ENCODE measurements at regions not wholly inside any gene's neighbourhood (a gene's known extent, or its start where the extent isn't known, plus 50 kb on each side); places are given as distances from the start of the nearest gene placed in this dataset.

DNA sequence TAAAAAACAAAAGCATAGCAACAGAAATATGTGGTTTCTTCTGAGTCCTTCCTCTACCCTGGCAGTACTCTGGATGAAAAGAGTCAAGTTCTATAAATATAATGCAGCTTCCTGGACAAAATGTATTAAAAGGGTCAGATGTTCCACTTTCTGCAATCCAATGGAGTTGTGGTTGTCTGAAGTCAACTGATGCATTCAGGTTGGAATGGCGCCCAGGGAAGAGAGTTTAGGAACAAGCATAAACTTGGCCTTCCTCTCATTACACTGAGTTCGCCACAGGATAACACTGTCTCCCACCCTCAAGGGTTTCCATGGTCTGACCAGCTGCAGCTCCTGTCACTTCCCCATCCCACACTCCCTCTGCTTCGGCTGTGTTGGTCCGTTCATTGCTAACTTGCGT, 66.4 kb downstream of the PLEKHG1 start (continued):
- TF ChIP-seq, protein P1, sequence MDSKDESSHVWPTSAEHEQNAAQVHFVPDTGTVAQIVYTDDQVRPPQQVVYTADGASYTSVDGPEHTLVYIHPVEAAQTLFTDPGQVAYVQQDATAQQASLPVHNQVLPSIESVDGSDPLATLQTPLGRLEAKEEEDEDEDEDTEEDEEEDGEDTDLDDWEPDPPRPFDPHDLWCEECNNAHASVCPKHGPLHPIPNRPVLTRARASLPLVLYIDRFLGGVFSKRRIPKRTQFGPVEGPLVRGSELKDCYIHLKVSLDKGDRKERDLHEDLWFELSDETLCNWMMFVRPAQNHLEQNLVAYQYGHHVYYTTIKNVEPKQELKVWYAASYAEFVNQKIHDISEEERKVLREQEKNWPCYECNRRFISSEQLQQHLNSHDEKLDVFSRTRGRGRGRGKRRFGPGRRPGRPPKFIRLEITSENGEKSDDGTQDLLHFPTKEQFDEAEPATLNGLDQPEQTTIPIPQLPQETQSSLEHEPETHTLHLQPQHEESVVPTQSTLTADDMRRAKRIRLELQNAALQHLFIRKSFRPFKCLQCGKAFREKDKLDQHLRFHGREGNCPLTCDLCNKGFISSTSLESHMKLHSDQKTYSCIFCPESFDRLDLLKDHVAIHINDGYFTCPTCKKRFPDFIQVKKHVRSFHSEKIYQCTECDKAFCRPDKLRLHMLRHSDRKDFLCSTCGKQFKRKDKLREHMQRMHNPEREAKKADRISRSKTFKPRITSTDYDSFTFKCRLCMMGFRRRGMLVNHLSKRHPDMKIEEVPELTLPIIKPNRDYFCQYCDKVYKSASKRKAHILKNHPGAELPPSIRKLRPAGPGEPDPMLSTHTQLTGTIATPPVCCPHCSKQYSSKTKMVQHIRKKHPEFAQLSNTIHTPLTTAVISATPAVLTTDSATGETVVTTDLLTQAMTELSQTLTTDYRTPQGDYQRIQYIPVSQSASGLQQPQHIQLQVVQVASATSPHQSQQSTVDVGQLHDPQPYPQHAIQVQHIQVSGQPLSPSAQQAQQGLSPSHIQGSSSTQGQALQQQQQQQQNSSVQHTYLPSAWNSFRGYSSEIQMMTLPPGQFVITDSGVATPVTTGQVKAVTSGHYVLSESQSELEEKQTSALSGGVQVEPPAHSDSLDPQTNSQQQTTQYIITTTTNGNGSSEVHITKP (IDR thresholded peaks at IDR 0.05; ENCODE audit: partially characterized antibody): no peak
- no peak for TF ChIP-seq RAD51 (IDR thresholded peaks at IDR 0.05; ENCODE audit: borderline replicate concordance, low read depth)
- TF ChIP-seq RBM39 (optimal IDR thresholded peaks at IDR 0.05; ENCODE audit: low read depth, low read length): no peak
- TF ChIP-seq TFAM (CRISPR knock-in tag; conservative IDR thresholded peaks at IDR 0.05): no peak

DNA sequence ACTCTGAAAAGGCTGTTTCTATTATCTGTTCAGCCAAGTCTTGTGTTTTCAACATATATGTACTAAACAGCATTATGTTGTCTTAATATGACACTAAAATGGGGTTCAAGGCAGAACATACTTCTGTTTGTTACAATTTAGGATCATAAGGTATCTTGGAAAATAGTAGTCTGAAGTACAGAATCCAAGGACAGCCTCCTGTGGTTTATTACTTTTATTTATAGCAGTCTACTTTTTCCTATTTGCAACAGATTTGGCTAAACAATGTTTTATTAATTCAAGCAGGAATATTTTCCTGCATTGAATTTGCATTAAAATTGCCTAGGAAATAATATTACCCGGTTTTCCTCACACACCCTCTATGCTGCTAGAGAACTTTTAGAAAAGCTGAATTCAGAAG, 67.7 kb downstream of the PLEKHG1 start:
- in situ Hi-C loops (cut with MboI): no loop called here
- Histone ChIP-seq H2AFZ (ENCODE audit: low read depth, low read length) (no peak overlapping the region), H3K9me3 (replicated peaks; ENCODE audit: control insufficient read depth, insufficient read depth, low read depth, low read length) (no peaks in the 10 kb centered on the region), H3K4me1 (replicated peaks in 1 of 2; ENCODE audit: control insufficient read depth in 2 of 2, insufficient read depth in 2 of 2, low read length in 2 of 2) (no peaks in the 10 kb centered on the region), H3K36me3 (ENCODE audit: control insufficient read depth, insufficient read depth, low read length) (no peaks in the 10 kb centered on the region), H3K27ac (ENCODE audit: extremely low read depth, low read depth, low read length) (no peak overlapping the region), H3K9ac (ENCODE audit: insufficient read depth in 1 of 2, low read depth in 2 of 2, low read length in 2 of 2) (no peak overlapping the region), H3K4me2 (ENCODE audit: insufficient read depth, low read length) (no peak overlapping the region), H4K20me1 (replicated peaks; ENCODE audit: control insufficient read depth, insufficient read depth, low read length) (no peaks in the 10 kb centered on the region), H3K79me2 (ENCODE audit: control insufficient read depth, insufficient read depth, low read length) (no peaks in the 10 kb centered on the region), H3K9me1 (ENCODE audit: control insufficient read depth, insufficient read depth, low read length) (no peaks in the 10 kb centered on the region), H3K27me3 (ENCODE audit: control insufficient read depth in 2 of 2, insufficient read depth in 2 of 2, low read length in 2 of 2) (peaks cover 7 to 16% of the 10 kb centered on the region in 2 experiments; a peak in 3 of 5 replicates), H3K4me3 (no peak overlapping the region)
- no TSS peak for BruUV-seq (replicated peaks)
- intact Hi-C loops (cut with micrococcal nuclease): no loop called here
- WGBS (ENCODE audit: insufficient coverage, low coverage, missing lambda C conversion rate): 0% methylated on average over 1 of the region's 1 CpG
- CTCF ChIA-PET (ENCODE audit: low intra/inter-chr PET ratio): no interaction called here
- ATAC-seq: no peak
- FAIRE-seq: no peak
- TF ChIP-seq ZNF212 (CRISPR knock-in tag; IDR thresholded peaks at IDR 0.05) (no peak), IRF2 (CRISPR knock-in tag; IDR thresholded peaks at IDR 0.05) (no peak), EZH2 (IDR thresholded peaks at IDR 0.05; ENCODE audit: borderline replicate concordance, low read depth, low read length) (no peak)
- TF ChIP-seq, protein P2, sequence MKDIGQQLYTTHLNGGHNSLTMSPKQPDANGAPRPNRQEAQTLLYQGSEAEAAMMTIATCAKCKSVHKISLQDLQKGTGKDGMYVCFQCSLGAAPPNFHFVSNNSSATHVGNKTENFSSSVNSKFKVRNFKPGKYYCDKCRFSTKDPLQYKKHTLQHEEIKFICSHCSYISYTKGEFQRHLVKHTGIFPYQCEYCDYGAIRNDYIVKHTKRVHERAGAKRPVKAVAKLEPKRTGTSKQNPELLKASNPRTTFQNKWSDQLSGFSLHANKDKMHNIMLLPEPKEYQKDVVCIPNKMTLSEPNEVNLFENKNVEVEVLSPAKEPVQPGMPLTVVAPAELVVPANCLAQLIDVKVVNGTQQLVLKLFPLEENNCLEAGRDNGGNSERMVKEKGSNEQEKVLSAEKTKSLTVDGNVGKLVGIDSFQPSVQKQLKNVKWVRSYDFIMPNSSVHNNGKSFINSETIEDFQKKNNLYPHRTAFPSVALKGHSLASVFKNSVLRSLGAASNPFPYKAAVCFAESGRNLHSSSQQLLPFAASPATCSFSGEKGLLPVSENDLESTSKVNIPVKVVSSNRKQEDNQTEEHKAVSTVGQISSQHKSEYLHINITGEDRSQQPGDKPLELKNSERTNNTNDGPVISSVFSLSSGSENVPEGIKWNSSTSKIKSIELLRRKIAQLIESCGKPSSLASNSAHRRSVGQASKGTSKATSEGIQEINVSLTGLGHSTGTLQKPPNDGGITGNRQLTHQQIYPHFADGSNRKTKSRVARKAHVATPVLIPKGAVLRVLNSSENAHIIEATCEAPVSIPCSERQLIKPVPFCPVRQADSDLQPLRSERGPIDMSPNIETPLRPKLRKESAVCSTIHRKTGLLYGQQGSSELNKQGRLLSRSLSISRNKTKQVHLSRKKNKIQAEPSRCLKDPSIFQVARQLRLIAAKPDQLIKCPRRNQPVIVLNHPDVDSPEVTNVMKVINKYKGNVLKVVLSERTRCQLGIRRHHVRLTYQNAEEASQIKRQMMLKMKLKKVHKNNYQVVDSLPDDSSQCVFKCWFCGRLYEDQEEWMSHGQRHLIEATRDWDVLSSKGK (CRISPR knock-in tag; IDR thresholded peaks at IDR 0.05): no peak
- TF ChIP-seq, protein P3, sequence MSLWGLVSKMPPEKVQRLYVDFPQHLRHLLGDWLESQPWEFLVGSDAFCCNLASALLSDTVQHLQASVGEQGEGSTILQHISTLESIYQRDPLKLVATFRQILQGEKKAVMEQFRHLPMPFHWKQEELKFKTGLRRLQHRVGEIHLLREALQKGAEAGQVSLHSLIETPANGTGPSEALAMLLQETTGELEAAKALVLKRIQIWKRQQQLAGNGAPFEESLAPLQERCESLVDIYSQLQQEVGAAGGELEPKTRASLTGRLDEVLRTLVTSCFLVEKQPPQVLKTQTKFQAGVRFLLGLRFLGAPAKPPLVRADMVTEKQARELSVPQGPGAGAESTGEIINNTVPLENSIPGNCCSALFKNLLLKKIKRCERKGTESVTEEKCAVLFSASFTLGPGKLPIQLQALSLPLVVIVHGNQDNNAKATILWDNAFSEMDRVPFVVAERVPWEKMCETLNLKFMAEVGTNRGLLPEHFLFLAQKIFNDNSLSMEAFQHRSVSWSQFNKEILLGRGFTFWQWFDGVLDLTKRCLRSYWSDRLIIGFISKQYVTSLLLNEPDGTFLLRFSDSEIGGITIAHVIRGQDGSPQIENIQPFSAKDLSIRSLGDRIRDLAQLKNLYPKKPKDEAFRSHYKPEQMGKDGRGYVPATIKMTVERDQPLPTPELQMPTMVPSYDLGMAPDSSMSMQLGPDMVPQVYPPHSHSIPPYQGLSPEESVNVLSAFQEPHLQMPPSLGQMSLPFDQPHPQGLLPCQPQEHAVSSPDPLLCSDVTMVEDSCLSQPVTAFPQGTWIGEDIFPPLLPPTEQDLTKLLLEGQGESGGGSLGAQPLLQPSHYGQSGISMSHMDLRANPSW (CRISPR knock-in tag; IDR thresholded peaks at IDR 0.05): no peak
- no peak for DNase-seq (ENCODE audit: extremely low read depth in 1 of 4, low spot score in 3 of 4)
- POLR2A ChIA-PET: interaction anchor here (0.7 kb wide), 1 partner anchor 15 kb away, joined by 3 read pairs; no protein-coding TSS in a partner anchor
